ACHN (cell line): ENCODE measurements at regions not wholly inside any gene's neighbourhood (a gene's known extent, or its start where the extent isn't known, plus 50 kb on each side); places are given as distances from the start of the nearest gene placed in this dataset.
"Not testable (repeated sequence)": the region's sequence is repeated elsewhere in the genome, so short reads cannot be mapped to it uniquely, and the experiment has no call there.

ENCODE experiments used
- DNase-seq: peaks from one replicate; pipeline ENCODE4 v3.0.0-alpha.2; 2015
- in situ Hi-C: cut with HindIII; loops from 2 replicates; pipeline ENCODE4 v1.10.0; 2017; ENCODE audit warnings: low sequenced_read_pairs, low pct_ligation_motif_present, low pct_unique_long_range_greater_than_20kb

GRCh38 chr2:89537862-89538261 is 846.4 kb downstream of the RPIA start:
- DNase-seq, in situ Hi-C loops: not testable (repeated sequence)

DNA sequence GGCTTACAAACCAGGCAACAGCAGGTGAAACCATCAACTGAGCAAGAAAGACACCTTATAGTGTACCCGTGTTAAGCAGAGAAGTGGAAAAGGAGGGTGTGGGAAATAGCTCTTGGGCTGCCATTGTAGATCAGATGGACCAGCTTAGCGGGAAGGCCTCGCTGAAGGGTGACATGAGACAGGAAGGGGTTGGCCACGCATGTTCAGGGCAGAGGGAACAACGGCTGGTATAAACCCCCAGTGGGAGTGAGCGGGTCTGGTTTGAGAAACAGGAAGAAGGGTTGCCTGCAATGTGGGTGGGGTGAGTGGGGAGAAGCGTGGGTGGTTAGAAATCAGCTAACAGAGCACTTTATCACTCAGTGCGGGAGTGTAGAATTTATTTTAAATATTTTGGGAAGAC is 852.6 kb downstream of the RPIA start:
- DNase-seq, in situ Hi-C loops: not testable (repeated sequence)

DNA sequence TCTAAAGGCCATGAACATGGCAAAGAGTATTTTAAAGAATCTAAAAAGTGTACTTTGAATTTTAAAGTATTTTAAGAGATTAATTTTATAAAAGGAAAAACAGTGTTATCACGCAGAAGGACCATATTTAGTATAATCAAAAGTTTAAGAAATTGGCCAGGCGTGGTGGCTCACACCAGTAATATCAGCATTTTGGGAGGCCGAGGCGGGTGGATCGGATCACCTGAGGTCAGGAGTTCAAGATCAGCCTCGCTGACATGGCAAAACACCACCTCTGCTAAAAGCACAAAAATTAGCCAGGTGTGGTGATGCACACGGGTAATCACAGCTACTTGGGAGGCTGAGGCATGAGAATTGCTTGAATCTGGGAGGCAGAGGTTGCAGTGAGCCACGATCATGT is 887.7 kb downstream of the RPIA start:
- in situ Hi-C loops, DNase-seq: not testable (repeated sequence)

- in situ Hi-C loops, DNase-seq: not testable (repeated sequence)
These were observed 891.3 kb downstream of the RPIA start for GRCh38 chr2:89582816-89583215.

DNA sequence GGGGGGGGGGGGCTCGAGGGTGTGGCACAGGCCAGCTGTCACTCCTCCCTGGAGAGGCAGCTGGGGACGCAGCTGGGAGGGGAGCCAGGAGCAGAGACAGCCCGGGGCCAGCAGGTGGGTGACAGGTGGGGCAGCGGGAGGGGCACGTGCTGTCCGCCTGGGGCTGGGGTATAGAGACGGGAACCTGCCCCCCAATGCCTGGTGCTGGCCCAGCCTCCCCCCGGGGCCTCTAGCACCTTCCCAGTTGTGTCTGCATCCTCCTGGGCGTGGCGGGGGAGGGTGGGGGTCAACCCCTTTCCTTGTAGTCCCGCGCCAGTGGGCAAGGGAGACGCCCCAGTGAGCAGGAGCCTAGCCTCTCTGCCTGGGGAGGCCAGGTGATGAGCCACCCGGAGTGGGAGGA is 892.6 kb downstream of the RPIA start:
- in situ Hi-C loops: not testable (repeated sequence)

GRCh38 chr2:89584868-89585557 is 893.5 kb downstream of the RPIA start:
- DNase-seq, in situ Hi-C loops: not testable (repeated sequence)

More for the DNA sequence above, 892.6 kb downstream of the RPIA start:
- DNase-seq: not testable (repeated sequence)

DNA sequence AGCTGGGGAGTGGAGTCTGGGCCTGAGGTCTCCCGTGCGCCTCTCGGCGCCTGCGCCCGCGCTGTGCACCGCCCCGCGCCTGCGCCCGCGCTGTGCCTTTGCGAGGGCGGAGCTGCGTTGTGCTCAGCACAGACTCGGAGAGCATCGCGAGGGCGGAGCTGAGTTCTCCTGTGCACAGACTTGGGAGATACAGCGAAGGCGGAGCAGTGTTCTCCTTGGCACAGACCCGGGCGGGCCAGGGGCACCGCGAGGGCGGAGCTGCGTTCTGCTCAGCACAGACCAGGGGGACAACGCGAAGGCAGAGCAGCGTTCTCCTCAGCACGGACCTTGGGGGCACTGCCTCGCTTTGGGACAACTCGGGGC is 894.1 kb downstream of the RPIA start:
- DNase-seq: peak; percentile 33

GRCh38 chr2:89599843-89600242 is 908.4 kb downstream of the RPIA start:
- in situ Hi-C loops, DNase-seq: not testable (repeated sequence)

More for the DNA sequence above, 894.1 kb downstream of the RPIA start:
- in situ Hi-C loops: not testable (repeated sequence)

GRCh38 chr2:89606514-89606913 is 915.0 kb downstream of the RPIA start:
- in situ Hi-C loops, DNase-seq: not testable (repeated sequence)

- DNase-seq, in situ Hi-C loops: not testable (repeated sequence)
These were observed 918.9 kb downstream of the RPIA start for GRCh38 chr2:89610207-89610926.

- in situ Hi-C loops, DNase-seq: not testable (repeated sequence)
These were observed 919.5 kb downstream of the RPIA start for GRCh38 chr2:89610927-89611515.

DNA sequence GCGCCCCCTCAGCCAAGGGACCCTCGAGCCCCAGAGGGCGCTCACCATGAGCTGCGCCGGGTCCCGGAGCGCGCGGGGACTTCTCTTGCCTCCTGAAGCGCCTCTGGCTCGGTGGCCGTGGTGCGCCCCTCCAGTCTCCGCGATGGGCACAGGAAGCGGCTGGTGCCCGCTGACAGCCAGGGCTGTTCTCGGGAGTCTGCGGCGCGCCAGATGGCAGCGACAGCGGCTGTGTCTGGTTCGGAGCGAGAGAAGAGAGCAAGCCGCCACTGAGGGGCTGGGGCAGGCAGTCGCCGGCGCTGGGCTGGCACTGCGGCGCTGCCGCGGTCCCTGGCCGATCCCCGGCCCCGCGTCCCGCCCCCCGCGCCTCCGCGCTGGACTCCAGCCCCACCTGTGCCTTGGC is 920.2 kb downstream of the RPIA start:
- DNase-seq, in situ Hi-C loops: not testable (repeated sequence)

DNA sequence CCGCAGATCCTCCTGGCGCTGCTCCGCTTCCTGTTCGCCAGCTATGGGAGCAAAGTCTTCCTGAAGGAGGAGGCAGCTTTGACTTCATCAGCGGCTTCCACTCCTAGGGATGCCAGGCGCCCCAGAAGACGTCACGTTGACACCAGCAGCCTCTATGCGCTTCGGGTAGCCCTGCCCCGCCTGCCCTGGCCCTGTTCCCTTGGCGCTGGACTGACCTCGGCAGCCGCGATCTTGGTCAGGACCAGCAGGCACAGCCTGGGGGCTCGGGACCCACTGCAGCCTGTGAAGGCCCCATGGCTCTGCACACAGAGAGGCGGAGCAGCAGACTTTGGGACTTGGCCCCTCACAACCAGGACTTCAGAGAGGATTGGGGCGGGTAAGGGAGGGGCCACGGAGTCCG is 957.8 kb downstream of the RPIA start:
- DNase-seq, in situ Hi-C loops: not testable (repeated sequence)

DNA sequence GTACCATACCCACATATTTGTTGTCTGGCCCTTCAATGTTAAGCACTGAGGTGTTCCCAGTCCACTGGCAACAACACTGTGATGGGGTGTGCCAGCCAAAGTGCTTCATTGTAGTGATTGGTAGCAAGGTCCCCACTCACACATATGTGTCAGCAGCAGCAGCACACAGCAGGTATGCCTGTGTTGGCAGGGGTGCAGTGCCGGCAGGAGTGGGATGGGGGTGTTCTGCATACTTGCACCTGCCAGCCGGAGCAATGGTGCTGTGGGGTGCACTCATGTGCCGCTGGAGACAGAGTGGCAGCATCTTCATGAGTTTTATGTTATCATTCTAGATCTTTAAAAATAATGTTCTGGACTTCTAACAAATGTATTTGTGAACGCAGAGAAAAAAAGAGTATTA is 987.8 kb downstream of the RPIA start:
- in situ Hi-C loops, DNase-seq: not testable (repeated sequence)
